Suprapubic skin (tissue), 4 donors: ENCODE measurements at regions not wholly inside any gene's neighbourhood (a gene's known extent, or its start where the extent isn't known, plus 50 kb on each side); places are given as distances from the start of the nearest gene placed in this dataset.
"Not testable (repeated sequence)": the region's sequence is repeated elsewhere in the genome, so short reads cannot be mapped to it uniquely, and the experiment has no call there.

ENCODE experiments used
- DNase-seq, 2 donors: peaks; one replicate each; pipeline ENCODE4 v3.0.0-alpha.2; 2019; ENCODE audit warnings: low spot score in 2 of 2
- H3K27ac ChIP-seq: fragments of 200-600 bp; sonication (generic); one replicate; pipeline ENCODE4 v1.5.1; 2019
- H3K27me3 ChIP-seq: fragments of 200-600 bp; sonication (generic); one replicate; pipeline ENCODE4 v1.5.1; 2019
- H3K36me3 ChIP-seq: fragments of 200-600 bp; sonication (generic); one replicate; pipeline ENCODE4 v1.5.1; 2019
- H3K4me1 ChIP-seq: fragments of 200-600 bp; sonication (generic); one replicate; pipeline ENCODE4 v1.5.1; 2019
- H3K4me3 ChIP-seq: fragments of 200-600 bp; sonication (generic); one replicate; pipeline ENCODE4 v1.5.1; 2019; ENCODE audit warnings: mild to moderate bottlenecking
- H3K9me3 ChIP-seq: fragments of 200-600 bp; sonication (generic); one replicate; pipeline ENCODE4 v1.5.1; 2019
- CTCF ChIP-seq, 2 donors: fragments of 200-600 bp in 1 of 2; fragments of 450-650 bp in 1 of 2; sonication (generic) in 1 of 2; IDR thresholded peaks; one replicate each; pipeline ENCODE4 v1.5.1; 2016 to 2019; ENCODE audit warnings: antibody characterized with exemption in 2 of 2, mild to moderate bottlenecking in 1 of 2, moderate library complexity in 1 of 2
- EP300 ChIP-seq: sonication (generic); formaldehyde crosslinking; IDR thresholded peaks from one replicate; pipeline ENCODE4 v1.6.1; 2017; ENCODE audit warnings: antibody characterized with exemption
- POLR2A ChIP-seq, 2 donors: fragments of 450-650 bp; IDR thresholded peaks; one replicate each; pipeline ENCODE4 v1.6.1; 2017; ENCODE audit warnings: antibody characterized with exemption in 2 of 2, mild to moderate bottlenecking in 2 of 2, moderate library complexity in 2 of 2
- POLR2AphosphoS5 ChIP-seq, 3 donors: sonication (generic); formaldehyde crosslinking; IDR thresholded peaks; one replicate each; pipeline ENCODE4 v1.6.1; 2017; ENCODE audit warnings: antibody characterized with exemption in 3 of 3
- WGBS: methylation state at CpG from one replicate; pipeline ENCODE4 v1.1.5; 2018; 5-methylcytosine and 5-hydroxymethylcytosine counted together

- no peak overlapping the region for H3K27ac ChIP-seq
- no peak for TF ChIP-seq EP300
- no peak for TF ChIP-seq CTCF (IDR thresholded peaks at IDR 0.05)
- TF ChIP-seq POLR2A (IDR thresholded peaks at IDR 0.05) = no peak
- TF ChIP-seq POLR2AphosphoS5 (IDR thresholded peaks at IDR 0.05) = no peak
- no peaks in the 10 kb centered on the region for H3K36me3 ChIP-seq
- H3K27me3 ChIP-seq = peaks cover 18% of the 10 kb centered on the region
- no peak overlapping the region for H3K4me3 ChIP-seq
- H3K9me3 ChIP-seq = no peaks in the 10 kb centered on the region
- DNase-seq = no peak
- peaks cover 7% of the 10 kb centered on the region for H3K4me1 ChIP-seq
These were observed 62.0 kb upstream of the SAMD11 start for GRCh38 chr1:861714-862113.

DNA sequence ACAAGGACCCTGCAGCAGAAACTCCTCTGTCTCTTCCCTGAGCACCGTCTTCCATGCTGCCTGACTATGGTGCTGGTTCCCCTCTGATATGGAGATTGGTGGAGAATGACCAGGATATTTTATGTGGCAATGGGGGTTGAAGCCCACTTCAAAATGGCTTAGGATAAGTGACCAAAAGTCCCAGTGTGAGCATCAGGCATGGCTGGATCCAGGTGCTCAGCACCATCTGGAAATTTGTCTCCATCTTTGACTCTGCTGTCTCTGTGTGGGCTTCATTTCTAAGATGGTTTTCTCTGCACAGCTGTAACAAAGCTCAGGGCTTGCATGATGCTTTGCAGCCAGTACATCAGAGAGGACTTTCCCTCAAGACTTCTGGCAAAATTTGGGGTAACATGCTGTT lies 61.1 kb upstream of the SAMD11 start:
- H3K4me3 ChIP-seq, H3K36me3 ChIP-seq, H3K27ac ChIP-seq, H3K4me1 ChIP-seq, DNase-seq, H3K9me3 ChIP-seq: not testable (repeated sequence)
- no CpG with 5 or more reads among the region's 1 CpG for WGBS
- peaks cover 27% of the 10 kb centered on the region for H3K27me3 ChIP-seq

GRCh38 chr1:865633-866032 lies 58.1 kb upstream of the SAMD11 start:
- H3K9me3 ChIP-seq, H3K4me1 ChIP-seq, H3K36me3 ChIP-seq, H3K27ac ChIP-seq, DNase-seq, H3K4me3 ChIP-seq: not testable (repeated sequence)
- H3K27me3 ChIP-seq = peaks cover 39% of the 10 kb centered on the region
- 71% methylated on average over 8 of the region's 8 CpGs for WGBS

GRCh38 chr1:866095-866494 lies 57.6 kb upstream of the SAMD11 start:
- no peak for DNase-seq
- 48% methylated on average over 9 of the region's 9 CpGs for WGBS
- H3K4me1 ChIP-seq = peaks cover 7% of the 10 kb centered on the region
- H3K36me3 ChIP-seq = no peaks in the 10 kb centered on the region
- H3K9me3 ChIP-seq = no peaks in the 10 kb centered on the region
- no peak overlapping the region for H3K4me3 ChIP-seq
- H3K27me3 ChIP-seq = peaks cover 43% of the 10 kb centered on the region
- no peak for TF ChIP-seq EP300
- no peak for TF ChIP-seq POLR2AphosphoS5 (IDR thresholded peaks at IDR 0.05)
- TF ChIP-seq CTCF (IDR thresholded peaks at IDR 0.05) = no peak
- TF ChIP-seq POLR2A (IDR thresholded peaks at IDR 0.05) = no peak
- no peak overlapping the region for H3K27ac ChIP-seq

DNA sequence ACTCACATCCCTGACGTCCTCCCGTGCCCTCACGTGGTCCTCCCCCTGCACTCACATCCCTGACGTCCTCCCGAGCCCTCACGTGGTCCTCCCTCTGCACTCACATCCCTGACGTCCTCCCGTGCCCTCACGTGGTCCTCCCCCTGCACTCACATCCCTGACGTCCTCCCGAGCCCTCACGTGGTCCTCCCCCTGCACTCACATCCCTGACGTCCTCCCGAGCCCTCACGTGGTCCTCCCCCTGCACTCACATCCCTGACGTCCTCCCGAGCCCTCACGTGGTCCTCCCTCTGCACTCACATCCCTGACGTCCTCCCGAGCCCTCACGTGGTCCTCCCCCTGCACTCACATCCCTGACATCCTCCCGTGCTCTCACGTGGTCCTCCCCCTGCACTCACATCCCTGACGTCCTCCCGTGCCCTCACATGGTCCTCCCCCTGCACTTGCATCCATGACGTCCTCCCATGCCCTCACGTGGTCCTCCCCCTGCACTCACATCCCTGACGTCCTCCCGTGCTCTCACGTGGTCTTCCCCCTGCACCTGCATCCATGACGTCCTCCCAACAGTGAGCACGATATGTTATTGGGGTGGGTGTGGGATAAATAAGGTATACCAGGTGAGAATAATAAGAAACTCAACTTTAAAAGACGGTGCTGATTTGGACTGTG lies 57.0 kb upstream of the SAMD11 start:
- H3K9me3 ChIP-seq, DNase-seq, H3K4me3 ChIP-seq, H3K27ac ChIP-seq, H3K4me1 ChIP-seq, H3K36me3 ChIP-seq: not testable (repeated sequence)
- H3K27me3 ChIP-seq = peaks cover 44% of the 10 kb centered on the region
- 71% methylated on average over 33 of the region's 33 CpGs for WGBS

GRCh38 chr1:867550-867949 lies 56.2 kb upstream of the SAMD11 start:
- DNase-seq, H3K9me3 ChIP-seq, H3K4me3 ChIP-seq, H3K27ac ChIP-seq, H3K36me3 ChIP-seq, H3K4me1 ChIP-seq: not testable (repeated sequence)
- WGBS = 43% methylated on average over 4 of the region's 4 CpGs
- H3K27me3 ChIP-seq = peaks cover 44% of the 10 kb centered on the region

- no peaks in the 10 kb centered on the region for H3K9me3 ChIP-seq
- peaks cover 36% of the 10 kb centered on the region for H3K27me3 ChIP-seq
- DNase-seq = peak in 1 of 2 donors; percentile 88
- no peak overlapping the region for H3K27ac ChIP-seq
- H3K4me1 ChIP-seq = peaks cover 7% of the 10 kb centered on the region
- TF ChIP-seq POLR2A (IDR thresholded peaks at IDR 0.05) = no peak
- TF ChIP-seq CTCF (IDR thresholded peaks at IDR 0.05) = peak; percentile 34 to 94
- 25% methylated on average over 28 of the region's 55 CpGs for WGBS
- peak overlapping the region; percentile 30 for H3K4me3 ChIP-seq
- H3K36me3 ChIP-seq = no peaks in the 10 kb centered on the region
These were observed 54.1 kb upstream of the SAMD11 start for GRCh38 chr1:869499-870244.
